Neural crest cell (in vitro differentiated cells): ENCODE measurements at regions not wholly inside any gene's neighbourhood (a gene's known extent, or its start where the extent isn't known, plus 50 kb on each side); places are given as distances from the start of the nearest gene placed in this dataset.

Experiments used
- DNase-seq: peaks from one replicate; pipeline ENCODE4 v3.0.0; 2021; ENCODE audit warnings: low read depth, mixed read lengths, low spot score
- H3K27ac Mint-ChIP-seq: one replicate; pipeline ENCODE4 v1.8.0; 2021; ENCODE audit warnings: mild to moderate bottlenecking, mixed read lengths; ENCODE audit not compliant: unreplicated experiment
- H3K27me3 Mint-ChIP-seq: 2 replicates; pipeline ENCODE4 v1.8.0; 2021; ENCODE audit warnings: low read depth, mild to moderate bottlenecking, mixed read lengths
- H3K36me3 Mint-ChIP-seq: 2 replicates; pipeline ENCODE4 v1.8.0; 2021; ENCODE audit warnings: low read depth, mild to moderate bottlenecking, mixed read lengths
- H3K4me1 Mint-ChIP-seq: 2 replicates; pipeline ENCODE4 v1.8.0; 2021; ENCODE audit warnings: mixed read lengths
- H3K4me3 Mint-ChIP-seq: one replicate; pipeline ENCODE4 v1.8.0; 2021; ENCODE audit warnings: mild to moderate bottlenecking, mixed read lengths
- H3K9me3 Mint-ChIP-seq: 2 replicates; pipeline ENCODE4 v1.8.0; 2021; ENCODE audit warnings: mixed read lengths
- TF ChIP-seq, protein P1 (sequence below): fragments of 200-600 bp; sonication (generic); conservative IDR thresholded peaks from 2 replicates; pipeline ENCODE4 v1.5.0; 2021; ENCODE audit warnings: antibody characterized with exemption, mild to moderate bottlenecking

DNA sequence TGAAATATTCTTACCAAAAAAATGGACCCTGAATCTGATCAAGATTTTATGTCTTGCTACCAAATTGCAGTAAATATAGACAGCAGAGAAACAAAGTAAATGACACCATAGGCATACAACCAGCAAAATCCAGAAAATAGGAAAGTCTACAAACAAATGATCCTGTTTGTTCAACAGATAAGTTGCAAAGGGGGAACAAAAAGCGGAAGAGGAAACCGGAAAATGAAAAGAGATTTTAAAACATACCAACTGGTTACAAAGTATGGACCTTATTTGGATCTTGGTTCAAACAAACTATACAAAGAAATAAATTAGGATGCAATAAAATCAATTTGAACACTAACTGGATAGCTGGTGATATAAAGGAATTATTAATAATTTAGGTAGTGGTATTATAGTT, 92.0 kb downstream of the TMPRSS5 start:
- no peaks in the 10 kb centered on the region for H3K4me1 Mint-ChIP-seq
- peaks cover 2% of the 10 kb centered on the region for H3K9me3 Mint-ChIP-seq
- no peak for DNase-seq
- H3K27me3 Mint-ChIP-seq = no peaks in the 10 kb centered on the region
- H3K4me3 Mint-ChIP-seq = no peak overlapping the region
- no peaks in the 10 kb centered on the region for H3K36me3 Mint-ChIP-seq
- H3K27ac Mint-ChIP-seq = no peak overlapping the region
- TF ChIP-seq, protein P1, sequence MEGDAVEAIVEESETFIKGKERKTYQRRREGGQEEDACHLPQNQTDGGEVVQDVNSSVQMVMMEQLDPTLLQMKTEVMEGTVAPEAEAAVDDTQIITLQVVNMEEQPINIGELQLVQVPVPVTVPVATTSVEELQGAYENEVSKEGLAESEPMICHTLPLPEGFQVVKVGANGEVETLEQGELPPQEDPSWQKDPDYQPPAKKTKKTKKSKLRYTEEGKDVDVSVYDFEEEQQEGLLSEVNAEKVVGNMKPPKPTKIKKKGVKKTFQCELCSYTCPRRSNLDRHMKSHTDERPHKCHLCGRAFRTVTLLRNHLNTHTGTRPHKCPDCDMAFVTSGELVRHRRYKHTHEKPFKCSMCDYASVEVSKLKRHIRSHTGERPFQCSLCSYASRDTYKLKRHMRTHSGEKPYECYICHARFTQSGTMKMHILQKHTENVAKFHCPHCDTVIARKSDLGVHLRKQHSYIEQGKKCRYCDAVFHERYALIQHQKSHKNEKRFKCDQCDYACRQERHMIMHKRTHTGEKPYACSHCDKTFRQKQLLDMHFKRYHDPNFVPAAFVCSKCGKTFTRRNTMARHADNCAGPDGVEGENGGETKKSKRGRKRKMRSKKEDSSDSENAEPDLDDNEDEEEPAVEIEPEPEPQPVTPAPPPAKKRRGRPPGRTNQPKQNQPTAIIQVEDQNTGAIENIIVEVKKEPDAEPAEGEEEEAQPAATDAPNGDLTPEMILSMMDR = no peak

DNA sequence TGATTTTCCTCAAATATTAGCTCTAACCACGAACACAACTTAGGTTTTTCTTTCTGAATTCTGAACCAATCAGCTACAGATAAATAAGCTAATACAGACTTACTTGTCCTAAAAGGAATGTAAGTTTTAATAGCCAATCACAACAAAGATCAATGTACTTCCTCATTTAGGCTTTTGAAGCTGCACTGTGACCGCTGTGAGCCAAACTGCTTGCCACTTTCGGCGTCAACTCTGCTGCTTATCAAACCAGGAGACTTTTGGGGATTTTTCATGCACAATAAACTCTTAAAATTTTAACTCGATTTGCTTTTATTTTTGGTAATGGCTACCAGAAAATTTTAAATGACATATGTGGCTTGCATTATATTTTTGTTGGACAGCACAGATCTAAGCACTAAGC, 92.5 kb downstream of the TMPRSS5 start:
- no peak for DNase-seq
- no peaks in the 10 kb centered on the region for H3K4me1 Mint-ChIP-seq
- TF ChIP-seq, protein P1 = no peak
- no peaks in the 10 kb centered on the region for H3K9me3 Mint-ChIP-seq
- no peak overlapping the region for H3K27ac Mint-ChIP-seq
- no peak overlapping the region for H3K4me3 Mint-ChIP-seq
- H3K36me3 Mint-ChIP-seq = no peaks in the 10 kb centered on the region
- H3K27me3 Mint-ChIP-seq = no peaks in the 10 kb centered on the region

DNA sequence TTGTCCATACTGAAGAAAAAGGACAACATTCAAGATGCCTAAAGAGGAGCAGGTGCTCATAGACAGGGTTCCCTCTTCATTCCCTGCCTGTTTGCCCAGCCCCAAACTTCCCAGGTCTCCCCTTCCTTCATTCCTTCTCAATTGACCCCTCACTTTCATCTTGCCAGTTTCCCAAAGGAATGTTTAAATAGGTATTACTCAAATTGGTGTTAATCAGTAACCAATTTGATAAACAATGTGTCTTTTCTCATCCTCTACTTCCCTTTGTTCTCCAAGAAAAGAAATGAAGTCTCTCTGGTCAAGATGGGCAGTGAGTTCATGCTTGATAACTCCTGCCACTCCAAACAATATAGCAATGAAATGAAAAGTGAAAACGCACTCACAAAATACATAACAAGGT, 101.9 kb downstream of the TMPRSS5 start:
- TF ChIP-seq, protein P1 = no peak

DNA sequence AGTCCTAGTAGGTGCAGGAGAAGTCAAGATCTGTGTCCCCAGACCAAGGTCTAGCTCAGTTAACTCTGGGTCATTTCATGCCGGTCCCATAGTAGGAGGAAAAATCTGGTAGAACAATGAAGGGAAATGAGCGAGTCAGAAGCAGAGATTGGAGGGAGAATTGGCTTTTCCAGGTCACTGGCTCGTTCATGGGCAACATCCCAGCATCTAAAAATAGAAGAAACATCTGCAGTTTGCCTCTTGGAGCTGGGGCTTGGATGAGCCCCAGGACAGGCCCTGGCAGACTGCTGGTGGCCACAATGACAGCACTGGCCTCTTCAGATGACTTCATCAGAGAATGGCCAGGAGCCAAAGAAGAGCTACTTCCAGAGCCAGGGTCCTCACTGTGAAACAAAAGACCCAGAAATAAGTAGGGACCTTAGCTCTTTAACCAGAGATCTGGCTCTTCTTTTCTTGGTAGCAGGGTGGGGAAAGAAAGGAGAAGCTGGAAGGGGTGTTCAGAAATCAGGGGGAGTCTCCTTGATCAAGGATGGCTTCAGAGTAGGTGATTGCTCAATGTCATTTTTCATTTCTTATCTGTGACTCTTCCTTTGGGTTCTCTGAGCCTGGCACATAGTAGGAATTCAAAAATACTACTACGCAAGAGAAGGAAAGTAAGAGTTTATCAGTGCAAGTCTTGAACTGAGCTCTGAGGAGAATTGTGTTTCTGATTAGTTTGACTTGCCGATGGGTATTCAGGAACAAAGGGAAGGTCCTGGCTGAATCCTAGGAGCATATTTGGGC, 102.6 kb downstream of the TMPRSS5 start:
- Mint-ChIP-seq H3K9me3 (peaks cover 13% of the 10 kb centered on the region), H3K4me1 (no peaks in the 10 kb centered on the region), H3K4me3 (no peak overlapping the region), H3K36me3 (peaks cover 2% of the 10 kb centered on the region), H3K27ac (peak overlapping the region; percentile 59), H3K27me3 (peaks cover 7% of the 10 kb centered on the region)
- TF ChIP-seq, protein P1 = no peak
- no peak for DNase-seq

More for the DNA sequence above, 101.9 kb downstream of the TMPRSS5 start:
- H3K36me3 Mint-ChIP-seq = peaks cover 2% of the 10 kb centered on the region
- no peak overlapping the region for H3K27ac Mint-ChIP-seq
- DNase-seq = no peak
- no peaks in the 10 kb centered on the region for H3K4me1 Mint-ChIP-seq
- H3K9me3 Mint-ChIP-seq = peaks cover 13% of the 10 kb centered on the region
- H3K27me3 Mint-ChIP-seq = peaks cover 5% of the 10 kb centered on the region
- H3K4me3 Mint-ChIP-seq = no peak overlapping the region

DNA sequence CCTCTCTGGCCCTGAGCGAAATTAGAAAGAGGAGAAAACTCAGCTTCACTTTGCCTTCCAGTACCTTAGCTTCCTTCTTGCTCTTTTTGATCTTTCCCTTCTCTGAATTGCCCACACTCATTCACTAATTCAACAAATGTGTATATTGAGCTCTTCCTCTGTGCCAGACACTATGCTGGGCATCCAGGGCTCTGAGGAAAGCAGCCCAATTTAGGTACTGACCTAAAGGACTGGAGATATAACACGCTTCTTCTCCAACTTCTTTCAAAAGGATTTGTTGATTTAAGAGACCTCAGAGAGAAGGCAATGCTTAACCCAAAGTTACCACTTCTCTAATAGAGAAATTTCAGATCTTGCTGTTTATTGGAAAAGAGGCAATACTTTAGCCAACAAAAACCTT, 103.6 kb downstream of the TMPRSS5 start:
- Mint-ChIP-seq H3K27me3 (peaks cover 12% of the 10 kb centered on the region), H3K27ac (no peak overlapping the region), H3K4me3 (no peak overlapping the region), H3K4me1 (no peaks in the 10 kb centered on the region), H3K36me3 (peaks cover 2% of the 10 kb centered on the region), H3K9me3 (peaks cover 13% of the 10 kb centered on the region)
- DNase-seq = no peak
- TF ChIP-seq, protein P1 = no peak
